CD4-positive, alpha-beta T cell (primary cell): ENCODE measurements at regions not wholly inside any gene's neighbourhood (a gene's known extent, or its start where the extent isn't known, plus 50 kb on each side); places are given as distances from the start of the nearest gene placed in this dataset.

Experiments used
- ATAC-seq: fragments of 200-7000 bp; cut with Tn5 transposase; one replicate; pipeline ENCODE4 v1.10.0; 2022; ENCODE audit warnings: mild to moderate bottlenecking; ENCODE audit not compliant: poor library complexity
- CTCF ChIA-PET: fragments of 350-600 bp; sonication (Branson Sonifier 250); formaldehyde crosslinking; loops from one replicate; lab custom pipeline; 2021; ENCODE audit warnings: antibody characterized with exemption, inconsistent platforms; lab: Charles Lee
- POLR2A ChIA-PET: fragments of 350-600 bp; sonication (Branson Sonifier 250); formaldehyde crosslinking; loops from one replicate; lab custom pipeline; 2021; ENCODE audit warnings: antibody characterized with exemption, inconsistent platforms; lab: Charles Lee
- DNase-seq, 14 experiments: peaks; one replicate each; pipeline ENCODE4 v3.0.0-alpha.2; 2013 to 2020; ENCODE audit warnings: mixed read lengths in 2 of 14
- H3K27ac ChIP-seq, 2 donors: one replicate each; pipeline versions ENCODE4 v1.5.1 to v1.7.0; 2013; ENCODE audit warnings: low read length in 2 of 2, low read depth in 1 of 2, mild to moderate bottlenecking in 1 of 2
- H3K27me3 ChIP-seq, 2 experiments: 1 replicate in 1 of 2; 2 replicates in 1 of 2; pipeline versions ENCODE4 v1.6.1 to v1.7.0; 2013; ENCODE audit warnings: low read length in 2 of 2, control low read depth in 1 of 2, mild to moderate bottlenecking in 1 of 2, moderate library complexity in 1 of 2; ENCODE audit not compliant: insufficient read depth in 2 of 2, control insufficient read depth in 1 of 2
- H3K36me3 ChIP-seq: one replicate; pipeline ENCODE4 v1.6.1; 2013; ENCODE audit warnings: low read length, control low read depth; ENCODE audit not compliant: insufficient read depth
- H3K4me1 ChIP-seq: one replicate; pipeline ENCODE4 v1.6.1; 2013; ENCODE audit warnings: low read length, control low read depth; ENCODE audit not compliant: insufficient read depth
- H3K4me3 ChIP-seq: one replicate; pipeline ENCODE4 v1.5.1; 2013; ENCODE audit warnings: mild to moderate bottlenecking, low read length, moderate library complexity
- H3K9me3 ChIP-seq, 2 experiments: 1 replicate in 1 of 2; 2 replicates in 1 of 2; pipeline versions ENCODE4 v1.6.1 to v1.7.0; 2013; ENCODE audit warnings: low read length in 2 of 2, mild to moderate bottlenecking in 2 of 2, control low read depth in 1 of 2, moderate library complexity in 1 of 2; ENCODE audit not compliant: control insufficient read depth in 1 of 2, insufficient read depth in 1 of 2
- H3K27ac Mint-ChIP-seq: one replicate; pipeline ENCODE4 v1.8.0; 2020; ENCODE audit warnings: mixed read lengths
- H3K27me3 Mint-ChIP-seq: one replicate; pipeline ENCODE4 v1.8.0; 2021; ENCODE audit warnings: mixed read lengths
- H3K36me3 Mint-ChIP-seq: one replicate; pipeline ENCODE4 v1.8.0; 2021; ENCODE audit warnings: low read depth, mixed read lengths
- H3K4me1 Mint-ChIP-seq: one replicate; pipeline ENCODE4 v1.8.0; 2021; ENCODE audit warnings: low read depth, mixed read lengths
- H3K4me3 Mint-ChIP-seq: one replicate; pipeline ENCODE4 v1.8.0; 2020; ENCODE audit warnings: mild to moderate bottlenecking, mixed read lengths
- H3K9me3 Mint-ChIP-seq: one replicate; pipeline ENCODE4 v1.8.0; 2020; ENCODE audit warnings: mixed read lengths
- CTCF ChIP-seq: fragments of 200-600 bp; IDR thresholded peaks from one replicate; pipeline ENCODE4 v1.8.0; 2022; ENCODE audit warnings: antibody characterized with exemption, mild to moderate bottlenecking
- intact Hi-C, 2 experiments: fragments of 100-400 bp; cut with DNase I in 1 of 2; cut with micrococcal nuclease in 1 of 2; formaldehyde crosslinking; loops; one replicate each; pipeline versions ENCODE4 v1.15.1 to v1.9.0; 2023 to 2025; cut with DNase I, micrococcal nuclease

DNA sequence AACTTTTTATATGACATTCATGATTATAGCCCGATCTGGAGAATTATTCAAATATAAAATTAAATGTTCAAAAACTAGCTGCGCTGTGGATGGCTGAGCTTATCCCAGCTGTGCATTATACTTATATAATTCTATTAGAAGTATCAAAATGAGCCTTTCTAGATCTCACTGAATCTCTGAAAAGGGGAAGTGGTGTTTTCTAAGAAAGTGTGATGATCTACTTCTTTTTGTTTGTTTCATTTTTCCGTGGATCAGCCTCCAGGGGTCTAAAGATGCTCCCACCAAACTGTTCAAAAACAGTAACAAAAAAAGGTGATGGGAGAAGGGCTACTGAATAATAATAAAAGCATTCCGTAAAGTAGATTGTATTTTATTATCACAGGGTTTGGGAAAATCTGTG is 411.3 kb upstream of the PSMD7 start:
- ATAC-seq: no peak
- POLR2A ChIA-PET: no interaction called here
- Histone ChIP-seq H3K9me3 (no peaks in the 10 kb centered on the region), H3K36me3 (no peaks in the 10 kb centered on the region), H3K27ac (no peak overlapping the region), H3K4me3 (no peak overlapping the region), H3K27me3 (no peaks in the 10 kb centered on the region), H3K4me1 (no peaks in the 10 kb centered on the region)
- H3K36me3 Mint-ChIP-seq: no peaks in the 10 kb centered on the region
- TF ChIP-seq CTCF: no peak
- peaks cover 40% of the 10 kb centered on the region for H3K27me3 Mint-ChIP-seq
- DNase-seq: no peak
- H3K4me1 Mint-ChIP-seq: no peaks in the 10 kb centered on the region
- intact Hi-C loops: no loop called here
- H3K27ac Mint-ChIP-seq: no peak overlapping the region
- CTCF ChIA-PET: no interaction called here
- no peak overlapping the region for H3K4me3 Mint-ChIP-seq
- no peaks in the 10 kb centered on the region for H3K9me3 Mint-ChIP-seq

GRCh38 chr16:73883841-73884240 is 412.8 kb upstream of the PSMD7 start:
- intact Hi-C loops: no loop called here
- Histone ChIP-seq H3K9me3 (no peaks in the 10 kb centered on the region), H3K4me1 (no peaks in the 10 kb centered on the region), H3K27me3 (no peaks in the 10 kb centered on the region), H3K27ac (no peak overlapping the region), H3K4me3 (no peak overlapping the region), H3K36me3 (no peaks in the 10 kb centered on the region)
- DNase-seq (no peak), ATAC-seq (no peak)
- TF ChIP-seq CTCF: no peak
- POLR2A ChIA-PET: no interaction called here
- H3K27ac Mint-ChIP-seq: no peak overlapping the region
- no peaks in the 10 kb centered on the region for H3K36me3 Mint-ChIP-seq
- no peaks in the 10 kb centered on the region for H3K9me3 Mint-ChIP-seq
- H3K27me3 Mint-ChIP-seq: peaks cover 33% of the 10 kb centered on the region
- H3K4me3 Mint-ChIP-seq: no peak overlapping the region
- H3K4me1 Mint-ChIP-seq: no peaks in the 10 kb centered on the region
- CTCF ChIA-PET: no interaction called here

DNA sequence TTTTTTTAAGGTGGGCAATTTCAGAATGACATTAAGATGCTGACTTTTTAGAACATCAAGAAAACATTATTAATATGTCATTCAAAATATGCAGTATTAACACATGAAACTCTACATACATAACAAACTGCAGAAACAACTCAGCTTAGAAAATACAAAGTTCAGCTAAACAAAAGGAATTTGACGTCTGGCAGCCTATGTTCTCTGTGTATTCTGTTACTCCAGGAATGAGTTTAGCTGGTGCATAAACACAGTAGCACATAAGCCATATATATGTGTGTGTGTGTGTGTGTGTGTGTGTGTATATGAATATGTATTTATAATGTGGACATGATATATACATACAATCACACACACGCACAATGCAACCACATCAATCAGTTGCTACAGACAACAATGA is 413.5 kb upstream of the PSMD7 start:
- H3K27ac Mint-ChIP-seq: no peak overlapping the region
- DNase-seq: no peak
- Histone ChIP-seq H3K9me3 (no peaks in the 10 kb centered on the region), H3K4me3 (no peak overlapping the region), H3K27ac (no peak overlapping the region), H3K4me1 (no peaks in the 10 kb centered on the region), H3K36me3 (no peaks in the 10 kb centered on the region), H3K27me3 (no peaks in the 10 kb centered on the region)
- POLR2A ChIA-PET: no interaction called here
- intact Hi-C loops: no loop called here
- H3K9me3 Mint-ChIP-seq: no peaks in the 10 kb centered on the region
- H3K4me3 Mint-ChIP-seq: no peak overlapping the region
- no peaks in the 10 kb centered on the region for H3K4me1 Mint-ChIP-seq
- ATAC-seq: no peak
- CTCF ChIA-PET: interaction anchor here (1.0 kb wide), 1 partner anchor 12 kb away, joined by 3 read pairs; no protein-coding TSS in a partner anchor
- peaks cover 30% of the 10 kb centered on the region for H3K27me3 Mint-ChIP-seq
- H3K36me3 Mint-ChIP-seq: no peaks in the 10 kb centered on the region
- TF ChIP-seq CTCF: no peak
